GM23248 (cell line): ENCODE measurements at regions not wholly inside any gene's neighbourhood (a gene's known extent, or its start where the extent isn't known, plus 50 kb on each side); places are given as distances from the start of the nearest gene placed in this dataset.

Source experiments
- EZH2 ChIP-seq: fragments of 200-600 bp; sonication (generic); IDR thresholded peaks from 2 replicates; pipeline ENCODE4 v1.6.1; 2018; ENCODE audit warnings: antibody characterized with exemption, mild to moderate bottlenecking; ENCODE audit not compliant: insufficient read depth, poor library complexity, severe bottlenecking
- EZH2phosphoT487 ChIP-seq: fragments of 200-600 bp; sonication (generic); IDR thresholded peaks from 2 replicates; pipeline ENCODE4 v1.6.1; 2018; ENCODE audit warnings: antibody characterized with exemption, moderate library complexity, mild to moderate bottlenecking, low read depth; ENCODE audit not compliant: insufficient read depth

DNA sequence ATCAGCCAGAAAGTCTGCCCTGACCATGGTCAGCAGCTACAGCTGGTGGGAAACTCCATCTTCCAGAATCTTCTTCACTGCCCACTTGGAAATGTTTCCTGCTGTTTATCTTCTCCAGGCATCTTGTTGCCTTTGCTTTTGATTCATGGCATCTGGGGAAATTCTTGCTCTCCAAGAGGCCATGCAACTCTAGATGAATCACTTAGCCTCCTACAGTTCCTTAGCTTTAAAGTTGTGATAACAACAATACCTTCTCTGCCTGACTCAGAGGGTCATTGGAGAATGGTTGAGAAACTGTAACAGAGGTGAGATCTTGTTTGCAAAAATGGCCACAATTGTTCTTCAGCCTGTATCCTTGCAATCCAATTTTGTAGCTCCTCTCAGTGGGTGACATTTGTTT, 121.0 kb upstream of the VRK1 start:
- no peak for TF ChIP-seq EZH2
- TF ChIP-seq EZH2phosphoT487: no peak
